Mucosa of descending colon (tissue), 3 donors: ENCODE measurements at regions not wholly inside any gene's neighbourhood (a gene's known extent, or its start where the extent isn't known, plus 50 kb on each side); places are given as distances from the start of the nearest gene placed in this dataset.

Experiments used
- ATAC-seq: fragments of 200-7000 bp; cut with Tn5 transposase; one replicate; pipeline ENCODE4 v1.9.1; 2020; ENCODE audit warnings: mild to moderate bottlenecking, moderate library complexity
- DNase-seq, 3 donors: peaks; one replicate each; pipeline ENCODE4 v3.0.0-alpha.2; 2020
- H3K36me3 ChIP-seq: fragments of 200-600 bp; one replicate; pipeline ENCODE4 v1.8.0; 2021; ENCODE audit warnings: low read depth, mild to moderate bottlenecking
- H3K4me1 ChIP-seq: fragments of 200-600 bp; one replicate; pipeline ENCODE4 v1.8.0; 2021; ENCODE audit warnings: low read depth, mild to moderate bottlenecking
- H3K4me3 ChIP-seq: fragments of 200-600 bp; one replicate; pipeline ENCODE4 v1.8.0; 2021; ENCODE audit warnings: mild to moderate bottlenecking
- H3K9me3 ChIP-seq: fragments of 200-600 bp; one replicate; pipeline ENCODE4 v1.8.0; 2021; ENCODE audit warnings: mild to moderate bottlenecking
- CTCF ChIP-seq: fragments of 200-600 bp; IDR thresholded peaks from one replicate; pipeline ENCODE4 v1.8.0; 2022; ENCODE audit warnings: antibody characterized with exemption, mild to moderate bottlenecking
- intact Hi-C, 2 donors: fragments of 100-400 bp; cut with DNase I in 1 of 2; cut with micrococcal nuclease in 1 of 2; formaldehyde crosslinking; loops; one replicate each; pipeline versions ENCODE4 v1.11.0 to v1.11.1; 2022; cut with DNase I, micrococcal nuclease
- donor health status: DM: no; HTN: no; CAD: no; lungs with moderate emphysema.
- donor health status: DM: no; HTN: no; CAD: no.
- donor health status: DM: no; HTN: yes; CAD: no.

- no peak overlapping the region for H3K4me3 ChIP-seq
- ATAC-seq (no peak), DNase-seq (no peak)
- TF ChIP-seq CTCF, result no peak
- intact Hi-C loops, result no loop called here
- no peaks in the 10 kb centered on the region for H3K4me1 ChIP-seq
- no peaks in the 10 kb centered on the region for H3K9me3 ChIP-seq
- H3K36me3 ChIP-seq, result no peaks in the 10 kb centered on the region
Measured at GRCh38 chr13:79908381-79908780, 427.4 kb downstream of the NDFIP2 start.

GRCh38 chr13:79907527-79907926, 426.6 kb downstream of the NDFIP2 start:
- DNase-seq, result no peak
- no peak for TF ChIP-seq CTCF
- Histone ChIP-seq H3K4me3 (no peak overlapping the region), H3K36me3 (no peaks in the 10 kb centered on the region), H3K4me1 (no peaks in the 10 kb centered on the region), H3K9me3 (no peaks in the 10 kb centered on the region)
- intact Hi-C loops, result no loop called here
- no peak for ATAC-seq

GRCh38 chr13:79906345-79906744, 425.4 kb downstream of the NDFIP2 start:
- ATAC-seq (no peak), DNase-seq (no peak)
- Histone ChIP-seq H3K4me3 (no peak overlapping the region), H3K4me1 (no peaks in the 10 kb centered on the region), H3K9me3 (no peaks in the 10 kb centered on the region), H3K36me3 (no peaks in the 10 kb centered on the region)
- no peak for TF ChIP-seq CTCF
- intact Hi-C loops, result no loop called here

GRCh38 chr13:79905018-79905417, 424.1 kb downstream of the NDFIP2 start:
- no peak for DNase-seq
- Histone ChIP-seq H3K36me3 (no peaks in the 10 kb centered on the region), H3K4me3 (no peak overlapping the region), H3K9me3 (no peaks in the 10 kb centered on the region), H3K4me1 (no peaks in the 10 kb centered on the region)
- intact Hi-C loops, result no loop called here
- no peak for TF ChIP-seq CTCF
- no peak for ATAC-seq

- ATAC-seq, result no peak
- no peak for DNase-seq
- H3K9me3 ChIP-seq, result no peaks in the 10 kb centered on the region
- no peaks in the 10 kb centered on the region for H3K4me1 ChIP-seq
- no peaks in the 10 kb centered on the region for H3K36me3 ChIP-seq
- H3K4me3 ChIP-seq, result no peak overlapping the region
- intact Hi-C loops, result no loop called here
- no peak for TF ChIP-seq CTCF
Measured at GRCh38 chr13:79904581-79904980, 423.6 kb downstream of the NDFIP2 start.

- H3K4me3 ChIP-seq, result no peak overlapping the region
- no peaks in the 10 kb centered on the region for H3K36me3 ChIP-seq
- H3K4me1 ChIP-seq, result no peaks in the 10 kb centered on the region
- TF ChIP-seq CTCF, result no peak
- intact Hi-C loops, result no loop called here
- DNase-seq (no peak), ATAC-seq (no peak)
- no peaks in the 10 kb centered on the region for H3K9me3 ChIP-seq
Measured at GRCh38 chr13:79901336-79901735, 420.4 kb downstream of the NDFIP2 start.
